HG03432 (cell line): ENCODE measurements at regions not wholly inside any gene's neighbourhood (a gene's known extent, or its start where the extent isn't known, plus 50 kb on each side); places are given as distances from the start of the nearest gene placed in this dataset.
"Not testable (repeated sequence)": the region's sequence is repeated elsewhere in the genome, so short reads cannot be mapped to it uniquely, and the experiment has no call there.

Experiments
- ATAC-seq: cut with Tn5 transposase; IDR thresholded peaks from one replicate; pipeline ENCODE4 v1.9.1; 2021; ENCODE audit warnings: mild to moderate bottlenecking, moderate library complexity; ENCODE audit not compliant: unreplicated experiment

DNA sequence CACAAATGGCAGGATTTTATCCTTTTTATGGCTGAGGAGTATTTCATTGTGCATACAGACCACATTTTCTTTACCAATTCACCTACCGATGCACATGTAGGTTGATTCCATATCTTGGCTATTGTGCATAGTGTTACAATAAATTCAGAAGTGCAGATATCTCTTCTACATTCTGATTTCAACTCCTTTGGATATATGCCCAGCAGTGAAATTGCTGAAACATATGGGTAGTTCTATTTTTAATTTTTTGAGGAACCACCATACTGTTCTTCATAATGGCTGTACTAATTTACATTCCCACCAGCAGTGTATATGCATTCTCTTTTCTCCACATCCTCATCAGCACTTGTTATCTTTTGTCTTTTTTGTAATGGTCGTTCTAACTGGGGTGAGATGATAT, 1290.3 kb downstream of the XPNPEP1 start:
- ATAC-seq = no peak

DNA sequence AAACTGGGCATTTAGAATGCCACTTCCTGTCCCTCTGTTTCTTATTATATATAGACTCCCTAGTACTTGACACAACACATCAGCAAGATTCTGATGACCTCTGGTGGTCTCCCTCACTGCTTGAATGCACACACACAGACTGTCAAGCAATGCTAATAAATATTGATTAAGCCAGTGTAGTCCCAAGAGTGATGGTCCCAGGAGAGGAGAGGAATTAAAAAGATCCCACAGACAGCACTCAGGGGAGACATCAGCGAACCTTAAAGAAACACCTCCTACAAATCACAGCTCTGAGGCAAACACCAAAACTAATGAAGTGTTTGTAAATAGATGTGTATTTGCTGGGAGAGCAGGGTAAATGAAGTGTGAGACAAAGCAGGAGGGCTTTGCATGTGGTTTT, 1291.2 kb downstream of the XPNPEP1 start:
- no peak for ATAC-seq

DNA sequence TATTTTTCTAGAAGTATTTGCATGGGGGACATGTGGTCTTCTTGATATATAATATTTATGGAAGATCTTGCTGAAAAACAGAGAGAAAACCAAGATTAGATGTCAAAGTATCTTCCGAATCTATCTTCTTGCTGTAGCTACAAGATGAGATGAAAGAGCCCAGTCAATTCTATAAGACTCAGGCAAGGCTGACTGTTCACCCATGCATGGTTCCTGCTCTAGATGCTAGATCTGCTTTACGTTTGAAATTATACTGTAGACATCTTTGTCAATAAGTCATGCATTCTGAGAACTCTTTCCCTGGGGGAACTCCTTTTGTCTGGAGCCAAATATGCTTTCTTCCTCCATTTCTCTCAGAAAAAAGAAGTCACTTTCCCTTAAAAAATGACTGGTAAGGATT, 1292.0 kb downstream of the XPNPEP1 start:
- ATAC-seq = peak; percentile 93

GRCh38 chr10:108629834-108630233, 1293.5 kb downstream of the XPNPEP1 start:
- ATAC-seq = no peak

- ATAC-seq = no peak
Measured at GRCh38 chr10:108624052-108624451, 1299.3 kb downstream of the XPNPEP1 start.

DNA sequence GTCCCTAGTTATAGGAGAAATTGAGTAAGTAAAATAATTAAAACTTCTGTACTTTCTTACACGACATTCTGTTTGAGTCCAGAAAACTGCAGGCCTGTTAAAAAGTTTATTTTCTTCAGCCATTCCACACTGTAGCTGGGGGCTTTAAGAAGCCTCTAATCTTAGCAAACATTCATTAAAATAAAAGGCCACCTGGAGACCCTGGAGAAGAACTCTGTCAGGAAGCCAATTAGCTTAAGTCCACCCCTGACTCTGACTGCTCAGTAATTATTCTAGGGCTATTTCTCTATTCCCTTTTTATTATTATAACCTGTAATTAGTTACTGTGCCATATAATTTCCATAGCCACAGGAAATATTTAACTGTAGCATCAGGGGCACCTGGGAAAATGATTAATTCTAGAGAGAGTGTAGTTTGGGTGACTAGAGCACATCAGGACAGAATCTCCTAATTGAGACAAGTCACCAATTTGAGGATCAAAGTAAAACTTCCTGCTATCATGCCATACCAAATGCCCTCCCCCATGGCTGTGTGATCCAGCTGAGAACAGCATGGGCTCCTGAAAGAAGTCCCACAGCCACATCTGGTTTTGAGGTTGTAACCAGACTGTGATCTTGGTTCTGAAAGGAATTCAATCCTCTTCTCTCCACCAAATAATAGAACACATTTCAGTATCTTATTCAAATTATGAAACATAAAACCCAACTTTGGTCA, 1302.3 kb downstream of the XPNPEP1 start:
- ATAC-seq = no peak

GRCh38 chr10:108616559-108617285, 1306.6 kb downstream of the XPNPEP1 start:
- ATAC-seq = no peak

DNA sequence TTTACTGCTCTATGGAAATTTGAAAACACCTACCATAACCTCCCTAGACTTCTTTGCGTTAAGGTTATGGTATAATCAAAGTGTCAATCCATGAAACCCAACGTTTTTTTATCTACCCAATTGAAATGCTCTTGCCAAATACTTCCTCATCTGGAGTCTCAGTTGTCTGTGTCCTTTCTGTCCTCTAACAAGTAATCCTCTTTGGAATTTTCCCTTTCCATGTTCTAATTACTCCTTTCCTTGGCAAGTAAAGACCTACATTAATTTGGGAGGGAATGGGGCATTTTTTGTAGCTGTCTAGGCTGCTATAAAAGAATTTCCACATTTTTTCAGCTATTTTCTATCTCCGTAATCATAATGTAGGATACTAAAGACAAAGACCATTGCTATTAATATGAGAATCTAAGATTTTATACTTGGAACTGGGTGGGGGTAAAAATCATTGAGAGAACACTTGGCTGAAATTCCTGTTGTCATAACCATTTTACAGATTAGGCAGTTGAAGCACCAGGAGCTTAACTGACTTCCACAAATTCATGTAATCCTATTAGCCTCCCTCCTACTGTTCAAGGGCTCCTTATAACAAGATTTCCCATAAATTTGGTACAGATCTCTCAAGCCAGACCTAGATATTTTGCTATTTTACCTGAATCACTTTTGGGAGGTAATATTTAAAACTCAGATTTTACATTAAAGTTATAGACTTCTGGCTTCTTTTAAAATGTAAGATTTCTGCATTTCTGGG, 1307.6 kb downstream of the XPNPEP1 start:
- no peak for ATAC-seq

GRCh38 chr10:108612485-108612884, 1310.8 kb downstream of the XPNPEP1 start:
- ATAC-seq = no peak

- ATAC-seq = no peak
Measured at GRCh38 chr10:108608860-108609259, 1314.5 kb downstream of the XPNPEP1 start.

DNA sequence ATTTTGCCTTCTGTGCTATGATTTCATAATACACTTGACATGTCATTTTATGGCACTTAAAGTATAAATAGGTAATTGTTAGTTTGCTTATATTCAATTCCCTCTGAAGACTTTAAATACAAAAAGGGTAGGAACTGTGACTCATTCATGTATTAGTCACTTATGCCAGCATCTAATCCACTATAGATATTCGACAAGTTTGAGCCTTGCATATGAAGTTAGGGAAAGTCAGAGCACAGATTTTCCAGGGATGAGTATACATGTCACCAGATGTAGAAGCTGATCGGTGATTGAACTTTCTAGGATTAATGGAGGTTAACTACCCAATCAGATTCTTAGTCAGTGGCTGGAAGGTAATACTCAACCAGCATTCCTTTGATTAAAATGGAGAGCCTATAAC, 1321.5 kb downstream of the XPNPEP1 start:
- ATAC-seq = no peak

DNA sequence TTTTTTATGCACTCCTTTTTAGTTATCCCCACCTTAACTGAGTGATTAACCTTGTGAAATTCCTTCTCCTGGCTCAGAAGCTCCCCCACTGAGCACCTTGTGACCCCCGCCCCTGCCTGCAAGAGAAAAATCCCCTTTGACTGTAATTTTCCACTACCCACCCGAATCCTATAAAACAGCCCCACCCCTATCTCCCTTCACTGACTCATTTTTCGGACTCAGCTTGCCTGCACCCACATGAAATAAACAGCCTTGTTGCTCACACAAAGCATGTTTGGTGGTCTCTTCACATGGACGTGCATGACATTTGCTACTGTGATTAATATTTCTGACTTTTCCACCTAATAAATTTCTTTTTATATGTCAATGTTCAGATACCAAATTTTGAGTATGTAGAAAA, 1322.8 kb downstream of the XPNPEP1 start:
- ATAC-seq = not testable (repeated sequence)

GRCh38 chr10:108599317-108599716, 1324.0 kb downstream of the XPNPEP1 start:
- ATAC-seq = not testable (repeated sequence)

DNA sequence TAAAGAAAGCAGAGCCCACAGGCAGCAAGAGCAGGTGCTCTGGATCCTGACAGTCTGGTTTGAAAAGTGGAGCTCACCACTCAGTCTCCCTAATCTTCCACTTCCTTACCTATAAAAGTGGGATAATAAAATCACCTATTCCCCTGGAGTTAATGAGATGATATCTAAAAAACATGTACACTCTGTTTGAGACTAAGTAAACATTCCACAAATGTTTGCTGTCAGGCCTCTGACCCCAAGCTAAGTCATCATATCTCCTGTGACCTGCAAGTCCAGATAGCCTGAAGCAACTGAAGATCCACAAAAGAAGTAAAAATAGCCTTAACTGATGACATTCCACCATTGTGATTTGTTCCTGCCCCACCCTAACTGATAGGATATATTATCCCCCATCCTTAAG, 1324.5 kb downstream of the XPNPEP1 start:
- no peak for ATAC-seq

- ATAC-seq = no peak
Measured at GRCh38 chr10:108598320-108598695, 1325.0 kb downstream of the XPNPEP1 start.

GRCh38 chr10:108597657-108598319, 1325.5 kb downstream of the XPNPEP1 start:
- no peak for ATAC-seq

GRCh38 chr10:108597031-108597430, 1326.3 kb downstream of the XPNPEP1 start:
- no peak for ATAC-seq

DNA sequence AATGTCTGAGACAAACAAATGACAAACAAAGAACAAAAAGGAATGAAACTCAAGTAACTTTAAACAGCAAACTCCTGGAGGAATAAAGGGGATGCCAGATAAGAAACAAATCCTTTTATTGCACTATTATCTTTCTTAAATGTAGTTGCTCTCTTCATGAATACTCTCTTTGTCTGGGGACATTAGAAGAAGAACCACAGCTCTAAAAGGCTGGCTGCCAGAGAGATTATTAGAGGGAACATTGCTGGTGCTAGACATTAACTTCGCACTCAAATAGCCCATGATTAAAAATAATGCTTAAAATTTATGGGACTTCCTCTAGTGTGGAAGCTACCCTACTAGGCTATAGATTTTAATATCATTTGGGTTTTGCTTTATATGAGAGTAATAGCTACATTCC, 1330.4 kb downstream of the XPNPEP1 start:
- ATAC-seq = no peak

DNA sequence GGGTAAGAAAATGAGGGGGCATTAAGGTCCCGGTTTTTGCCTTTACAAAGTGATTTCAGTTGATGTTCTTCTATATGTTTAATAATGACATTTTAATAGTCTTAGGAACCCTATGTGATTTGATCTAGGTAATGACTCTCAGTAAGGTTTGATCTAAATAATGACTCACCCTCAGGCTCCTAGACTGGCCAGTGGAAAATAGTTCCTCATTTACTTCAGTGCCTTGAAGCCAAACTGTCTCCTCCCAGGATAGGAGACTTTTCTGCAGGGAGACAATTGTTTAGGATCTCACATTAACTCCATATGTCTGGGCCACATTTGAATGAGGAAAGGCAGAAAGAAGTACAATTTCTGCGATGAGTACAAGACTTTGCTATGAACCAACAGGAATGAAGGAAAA, 1331.9 kb downstream of the XPNPEP1 start:
- ATAC-seq = no peak

DNA sequence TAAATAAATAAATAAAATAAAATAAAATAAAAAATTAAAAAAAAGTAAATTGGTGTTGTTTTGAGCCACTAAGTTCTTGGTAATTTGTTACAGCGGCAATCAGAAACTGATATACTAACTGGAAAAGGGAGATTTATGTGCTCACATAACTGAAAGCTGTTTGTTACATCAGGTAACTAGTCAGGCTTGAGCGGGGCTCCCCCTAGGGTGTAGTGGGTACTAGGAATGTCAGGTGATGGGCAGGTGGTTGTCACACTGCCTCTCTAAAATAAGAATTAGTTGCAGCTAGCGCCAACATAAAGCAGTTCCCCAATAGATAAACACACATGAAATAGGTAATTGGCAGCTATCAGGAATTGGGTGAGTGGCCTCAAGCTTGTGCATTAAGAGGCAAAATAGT, 1336.9 kb downstream of the XPNPEP1 start:
- no peak for ATAC-seq

DNA sequence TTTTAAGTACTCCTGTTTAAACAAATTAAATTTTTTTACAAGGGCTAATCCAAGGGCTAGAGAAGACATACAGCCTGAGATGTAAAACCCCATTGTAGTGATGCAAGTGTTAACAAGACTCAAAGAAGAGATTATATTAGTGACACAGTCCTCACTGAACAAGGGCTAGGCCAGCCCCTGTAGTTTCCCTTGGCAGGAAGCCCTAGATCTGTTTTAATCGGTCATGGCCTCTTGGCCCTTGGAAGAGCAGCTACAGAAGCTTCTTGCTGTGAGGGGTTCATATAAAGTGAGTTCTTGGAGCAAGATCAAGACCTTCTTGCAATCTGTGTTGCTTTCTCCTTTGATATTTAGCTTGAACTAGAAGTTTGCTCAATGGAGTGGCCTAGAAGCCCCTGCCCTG, 1339.4 kb downstream of the XPNPEP1 start:
- ATAC-seq = no peak
